ENCODE measurements at regions not wholly inside any gene's neighbourhood (a gene's known extent, or its start where the extent isn't known, plus 50 kb on each side); places are given as distances from the start of the nearest gene placed in this dataset.

- Mint-ChIP-seq H3K4me3 (no peak overlapping the region), H3K27ac (no peak overlapping the region), H3K4me1 (peaks cover 0 to 6% (median 4%) of the 10 kb centered on the region in 4 donors), H3K36me3 (no peaks in the 10 kb centered on the region), H3K9me3 (no peaks in the 10 kb centered on the region), H3K27me3 (peaks cover 11 to 77% (median 18%) of the 10 kb centered on the region in 5 donors)
- ATAC-seq = no peak
- POLR2A ChIA-PET = no interaction called here
- no peak for DNase-seq
Observed at GRCh38 chr1:209425959-209426358, 157.6 kb upstream of the CAMK1G start.

DNA sequence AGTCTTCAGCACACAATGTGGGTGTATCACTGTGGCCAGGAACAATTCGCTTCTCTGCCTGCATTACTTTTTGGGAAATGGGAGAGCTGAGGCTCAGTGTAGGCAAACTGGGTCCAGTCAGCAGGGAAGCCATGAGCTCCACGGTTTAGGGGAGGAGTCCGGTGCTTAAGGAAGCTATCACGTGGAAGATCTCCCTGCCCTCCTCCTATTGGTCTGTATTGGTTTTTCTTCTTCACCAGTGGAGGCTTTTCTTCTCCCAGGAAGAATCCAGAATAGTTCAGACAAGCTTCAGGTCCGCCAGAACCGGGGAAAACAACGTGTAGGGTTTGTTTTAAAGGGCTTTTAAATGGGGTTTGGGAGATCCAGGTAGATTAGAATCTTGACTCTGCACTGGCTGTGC lies 156.2 kb upstream of the CAMK1G start:
- Mint-ChIP-seq H3K9me3 (no peaks in the 10 kb centered on the region), H3K27ac (no peak overlapping the region), H3K4me3 (no peak overlapping the region), H3K36me3 (no peaks in the 10 kb centered on the region), H3K27me3 (peaks cover 12 to 80% (median 23%) of the 10 kb centered on the region in 5 donors), H3K4me1 (peaks cover 0 to 6% (median 4%) of the 10 kb centered on the region in 4 donors)
- DNase-seq = no peak
- no peak for ATAC-seq
- POLR2A ChIA-PET = no interaction called here

DNA sequence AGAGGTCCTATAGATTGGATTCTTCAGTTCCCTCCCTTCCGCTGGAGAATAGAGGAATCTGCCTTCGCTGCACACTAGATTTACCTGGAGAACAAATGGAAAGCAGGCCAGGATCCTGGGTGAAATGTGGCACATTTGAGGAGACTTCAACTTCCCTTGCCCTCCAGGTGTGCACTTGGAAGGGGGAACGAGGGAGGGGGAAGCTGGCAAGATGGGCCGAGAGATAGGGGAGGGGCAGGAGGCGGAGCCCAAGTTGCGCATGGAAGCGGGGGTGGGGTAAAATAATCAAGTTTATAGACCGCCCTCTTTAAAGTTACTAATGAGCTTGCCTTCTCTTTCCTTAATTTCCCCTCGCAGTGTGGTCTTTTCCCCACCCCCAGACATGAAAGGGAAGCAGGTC lies 155.7 kb upstream of the CAMK1G start:
- ATAC-seq (no peak), DNase-seq (no peak)
- Mint-ChIP-seq H3K27ac (no peak overlapping the region), H3K9me3 (no peaks in the 10 kb centered on the region), H3K4me3 (no peak overlapping the region), H3K4me1 (peaks cover 0 to 6% (median 4%) of the 10 kb centered on the region in 4 donors), H3K27me3 (peaks cover 12 to 75% (median 24%) of the 10 kb centered on the region in 5 donors), H3K36me3 (no peaks in the 10 kb centered on the region)
- POLR2A ChIA-PET = no interaction called here

- no peak for ATAC-seq
- H3K9me3 Mint-ChIP-seq = no peaks in the 10 kb centered on the region
- no peaks in the 10 kb centered on the region for H3K36me3 Mint-ChIP-seq
- H3K4me1 Mint-ChIP-seq = peaks cover 0 to 6% (median 4%) of the 10 kb centered on the region in 4 donors
- no peak for DNase-seq
- H3K27me3 Mint-ChIP-seq = peaks cover 12 to 69% (median 25%) of the 10 kb centered on the region in 5 donors
- H3K4me3 Mint-ChIP-seq = no peak overlapping the region
- POLR2A ChIA-PET = no interaction called here
- peak overlapping the region in 1 of 10 donors; percentile 86 for H3K27ac Mint-ChIP-seq
Observed at GRCh38 chr1:209428241-209428921, 155.1 kb upstream of the CAMK1G start.

- DNase-seq (no peak), ATAC-seq (no peak)
- POLR2A ChIA-PET = no interaction called here
- Mint-ChIP-seq H3K27ac (no peak overlapping the region), H3K4me3 (no peak overlapping the region), H3K9me3 (no peaks in the 10 kb centered on the region), H3K27me3 (peaks cover 10 to 66% (median 22%) of the 10 kb centered on the region in 5 donors), H3K4me1 (peaks cover 0 to 6% (median 4%) of the 10 kb centered on the region in 4 donors), H3K36me3 (no peaks in the 10 kb centered on the region)
Observed at GRCh38 chr1:209429611-209430010, 153.9 kb upstream of the CAMK1G start.

GRCh38 chr1:209430107-209430506 lies 153.4 kb upstream of the CAMK1G start:
- peaks cover 0 to 6% (median 4%) of the 10 kb centered on the region in 4 donors for H3K4me1 Mint-ChIP-seq
- no peak overlapping the region for H3K4me3 Mint-ChIP-seq
- no peak overlapping the region for H3K27ac Mint-ChIP-seq
- ATAC-seq (no peak), DNase-seq (no peak)
- peaks cover 10 to 69% (median 25%) of the 10 kb centered on the region in 5 donors for H3K27me3 Mint-ChIP-seq
- POLR2A ChIA-PET = no interaction called here
- no peaks in the 10 kb centered on the region for H3K9me3 Mint-ChIP-seq
- no peaks in the 10 kb centered on the region for H3K36me3 Mint-ChIP-seq

DNA sequence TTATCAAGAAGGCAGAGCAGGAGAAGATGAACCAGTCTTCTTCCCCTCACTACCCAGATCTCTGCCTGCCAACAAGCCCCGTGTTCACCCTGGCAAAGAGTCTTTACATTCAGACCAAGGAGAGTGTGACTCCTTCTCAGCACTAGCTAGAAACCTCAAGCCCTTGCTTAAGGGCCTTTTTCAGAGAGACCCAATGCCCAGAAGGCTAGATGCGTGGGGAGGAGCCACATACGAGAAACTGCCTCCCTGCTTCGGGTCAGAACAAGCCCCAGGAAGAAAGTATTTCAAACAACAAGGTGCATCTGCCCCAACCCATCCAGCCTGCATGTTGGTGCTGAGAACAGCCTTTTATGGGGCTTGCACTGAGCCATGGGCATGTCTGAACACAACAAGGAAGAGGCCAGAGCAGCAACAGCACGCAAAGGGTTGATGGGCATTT lies 152.7 kb upstream of the CAMK1G start:
- H3K9me3 Mint-ChIP-seq = no peaks in the 10 kb centered on the region

GRCh38 chr1:209431402-209431801 lies 152.1 kb upstream of the CAMK1G start:
- peaks cover 0 to 2% (median 0%) of the 10 kb centered on the region in 4 donors for H3K4me1 Mint-ChIP-seq
- no peaks in the 10 kb centered on the region for H3K9me3 Mint-ChIP-seq
- POLR2A ChIA-PET = no interaction called here
- DNase-seq = no peak
- H3K36me3 Mint-ChIP-seq = no peaks in the 10 kb centered on the region
- H3K27ac Mint-ChIP-seq = no peak overlapping the region
- no peak for ATAC-seq
- no peak overlapping the region for H3K4me3 Mint-ChIP-seq
- peaks cover 5 to 67% (median 21%) of the 10 kb centered on the region in 5 donors for H3K27me3 Mint-ChIP-seq

More for the DNA sequence above, 152.7 kb upstream of the CAMK1G start:
- H3K4me1 Mint-ChIP-seq = peaks cover 0 to 3% (median 2%) of the 10 kb centered on the region in 4 donors
- no peaks in the 10 kb centered on the region for H3K36me3 Mint-ChIP-seq
- POLR2A ChIA-PET = no interaction called here
- ATAC-seq (no peak), DNase-seq (no peak)
- no peak overlapping the region for H3K27ac Mint-ChIP-seq
- H3K27me3 Mint-ChIP-seq = peaks cover 6 to 69% (median 23%) of the 10 kb centered on the region in 5 donors
- no peak overlapping the region for H3K4me3 Mint-ChIP-seq

DNA sequence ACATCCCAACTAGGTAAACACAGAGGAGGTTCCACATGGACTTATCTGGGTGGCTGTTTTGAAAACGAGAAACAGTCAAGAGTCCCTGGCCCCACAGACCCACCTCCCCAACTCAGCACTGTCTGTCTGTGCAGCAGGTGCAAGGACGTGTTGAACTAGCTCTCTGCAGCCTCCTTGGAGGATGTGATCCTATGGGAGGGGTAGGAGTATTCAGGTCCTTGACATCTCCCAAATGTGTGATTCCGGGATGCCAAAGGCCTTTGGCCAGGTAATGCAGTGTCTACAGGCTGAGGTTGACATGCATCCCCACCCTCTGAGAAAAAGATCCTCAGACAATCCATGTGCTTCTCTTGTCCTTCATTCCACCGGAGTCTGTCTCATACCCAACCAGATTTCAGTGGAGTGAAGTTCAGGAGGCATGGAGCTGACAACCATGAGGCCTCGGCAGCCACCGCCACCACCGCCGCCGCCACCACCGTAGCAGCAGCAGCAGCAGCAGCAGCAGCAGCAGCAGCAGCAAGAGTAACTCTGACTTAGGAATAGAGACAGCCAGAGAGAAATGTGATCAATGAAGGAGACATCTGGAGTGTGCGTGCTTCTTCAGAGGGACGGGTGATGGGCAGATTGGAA lies 151.6 kb upstream of the CAMK1G start:
- POLR2A ChIA-PET = no interaction called here
- H3K4me3 Mint-ChIP-seq = no peak overlapping the region
- DNase-seq = no peak
- no peaks in the 10 kb centered on the region for H3K36me3 Mint-ChIP-seq
- no peak for ATAC-seq
- H3K27ac Mint-ChIP-seq = no peak overlapping the region
- H3K9me3 Mint-ChIP-seq = no peaks in the 10 kb centered on the region
- H3K27me3 Mint-ChIP-seq = peaks cover 5 to 63% (median 20%) of the 10 kb centered on the region in 5 donors
- H3K4me1 Mint-ChIP-seq = peaks cover 0 to 2% (median 0%) of the 10 kb centered on the region in 4 donors

- Mint-ChIP-seq H3K9me3 (no peaks in the 10 kb centered on the region), H3K36me3 (no peaks in the 10 kb centered on the region)
- ATAC-seq = no peak
Observed at GRCh38 chr1:209432443-209432825, 151.1 kb upstream of the CAMK1G start.

DNA sequence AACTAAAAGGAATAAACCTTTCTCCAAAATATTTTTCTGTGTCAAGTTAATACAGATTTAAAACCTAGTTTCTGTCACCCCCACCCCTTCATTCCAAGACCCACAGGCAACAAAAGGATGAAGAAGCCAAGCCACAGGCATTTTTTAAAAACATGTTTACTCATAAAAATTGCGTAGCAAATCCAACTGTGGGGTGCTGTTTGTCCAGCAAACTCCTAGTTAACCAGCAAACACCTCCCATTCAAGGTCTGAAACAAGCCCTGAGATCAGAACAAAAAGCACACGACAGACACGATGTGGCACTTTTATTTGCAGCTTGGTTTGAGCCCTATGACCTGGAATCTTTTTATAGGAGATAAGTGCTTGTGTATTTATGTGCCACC lies 149.9 kb upstream of the CAMK1G start:
- DNase-seq = no peak
- no peak overlapping the region for H3K27ac Mint-ChIP-seq
- H3K4me3 Mint-ChIP-seq = no peak overlapping the region
- H3K9me3 Mint-ChIP-seq = peaks cover 0 to 2% (median 0%) of the 10 kb centered on the region in 9 donors
- peaks cover 0 to 3% (median 0%) of the 10 kb centered on the region in 4 donors for H3K4me1 Mint-ChIP-seq
- POLR2A ChIA-PET = no interaction called here
- peaks cover 1 to 48% (median 19%) of the 10 kb centered on the region in 5 donors for H3K27me3 Mint-ChIP-seq
- ATAC-seq = no peak
- no peaks in the 10 kb centered on the region for H3K36me3 Mint-ChIP-seq

More at GRCh38 chr1:209432443-209432825, 151.1 kb upstream of the CAMK1G start:
- DNase-seq = no peak
- Mint-ChIP-seq H3K27me3 (peaks cover 5 to 60% (median 21%) of the 10 kb centered on the region in 5 donors), H3K4me3 (no peak overlapping the region), H3K4me1 (peaks cover 0 to 3% (median 0%) of the 10 kb centered on the region in 4 donors), H3K27ac (no peak overlapping the region)
- POLR2A ChIA-PET = no interaction called here

GRCh38 chr1:209434066-209434465 lies 149.4 kb upstream of the CAMK1G start:
- no peak for ATAC-seq
- POLR2A ChIA-PET = no interaction called here
- DNase-seq = no peak
- Mint-ChIP-seq H3K4me3 (no peak overlapping the region), H3K4me1 (peaks cover 0 to 1% (median 0%) of the 10 kb centered on the region in 4 donors), H3K36me3 (no peaks in the 10 kb centered on the region), H3K27me3 (peaks cover 4 to 44% (median 15%) of the 10 kb centered on the region in 5 donors), H3K9me3 (peaks cover 0 to 6% (median 0%) of the 10 kb centered on the region in 9 donors), H3K27ac (no peak overlapping the region)

DNA sequence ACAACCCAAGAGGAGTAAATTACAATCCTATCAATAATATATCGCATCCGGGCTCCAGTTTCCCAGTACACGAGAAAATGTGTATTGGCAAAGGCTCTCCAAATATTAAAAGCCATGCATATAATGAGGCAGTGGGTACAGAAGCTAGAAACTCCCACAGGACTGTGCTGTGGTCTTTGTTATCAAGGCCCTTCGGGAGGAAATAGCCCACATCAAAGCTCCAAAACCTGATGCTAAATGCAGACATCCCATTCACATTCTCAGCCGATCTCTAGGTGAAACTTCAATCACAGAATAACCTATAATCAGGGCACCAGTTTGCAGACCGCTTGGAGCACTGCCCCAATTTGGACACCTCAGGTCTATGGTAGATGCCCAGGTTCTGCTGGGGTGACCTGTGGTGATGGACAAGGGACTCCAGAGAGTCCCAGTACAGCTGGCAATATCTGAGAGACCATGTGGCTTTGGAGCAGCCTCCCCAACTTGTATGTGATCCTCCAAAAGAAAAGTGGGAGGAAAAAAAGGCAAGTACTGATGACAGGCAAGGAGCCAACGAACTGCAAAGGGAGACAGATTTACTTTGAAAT lies 148.8 kb upstream of the CAMK1G start:
- ATAC-seq = no peak
- Mint-ChIP-seq H3K27me3 (peaks cover 4 to 37% (median 15%) of the 10 kb centered on the region in 5 donors), H3K4me1 (peaks cover 0 to 1% (median 0%) of the 10 kb centered on the region in 4 donors), H3K36me3 (peaks cover 0 to 1% (median 0%) of the 10 kb centered on the region in 3 donors), H3K9me3 (peaks cover 0 to 8% (median 0%) of the 10 kb centered on the region in 9 donors), H3K27ac (no peak overlapping the region), H3K4me3 (no peak overlapping the region)
- POLR2A ChIA-PET = no interaction called here
- no peak for DNase-seq

Measured in naive thymus-derived CD8-positive, alpha-beta T cell (primary cell).